Endothelial cell of umbilical vein (primary cell): ENCODE measurements at regions not wholly inside any gene's neighbourhood (a gene's known extent, or its start where the extent isn't known, plus 50 kb on each side); places are given as distances from the start of the nearest gene placed in this dataset.

Source experiments
- CTCF ChIP-seq, 2 donors: IDR thresholded peaks; 1 replicate in 1 of 2; 2 replicates in 1 of 2; pipeline ENCODE4 v1.5.1; 2011; ENCODE audit warnings: low read length in 2 of 2, mild to moderate bottlenecking in 2 of 2, moderate library complexity in 2 of 2, control low read depth in 1 of 2, inconsistent platforms in 1 of 2, low read depth in 1 of 2; ENCODE audit not compliant: insufficient read depth in 1 of 2; ENCODE audit errors: extremely low read depth in 1 of 2
- EZH2 ChIP-seq: IDR thresholded peaks from 2 replicates; pipeline ENCODE4 v1.6.1; 2012; ENCODE audit warnings: borderline replicate concordance, low read depth, mild to moderate bottlenecking, moderate library complexity, low read length, inconsistent platforms; ENCODE audit not compliant: severe bottlenecking
- FOS ChIP-seq: IDR thresholded peaks from 2 replicates; pipeline ENCODE4 v1.6.1; 2011; ENCODE audit warnings: mild to moderate bottlenecking, low read length, moderate library complexity, borderline replicate concordance; ENCODE audit not compliant: insufficient read depth
- JUN ChIP-seq: IDR thresholded peaks from 2 replicates; pipeline ENCODE4 v1.6.1; 2011; ENCODE audit warnings: borderline replicate concordance, low read depth; ENCODE audit not compliant: insufficient read length, insufficient read depth
- MAX ChIP-seq: IDR thresholded peaks from 2 replicates; pipeline ENCODE4 v1.6.1; 2011; ENCODE audit not compliant: insufficient read depth, insufficient read length
- MYC ChIP-seq: IDR thresholded peaks from one replicate; pipeline ENCODE4 v1.6.1; 2011; ENCODE audit warnings: mild to moderate bottlenecking, low read depth, low read length
- POLR2A ChIP-seq: IDR thresholded peaks from 2 replicates; pipeline ENCODE4 v1.6.1; 2012; ENCODE audit warnings: low read depth, mild to moderate bottlenecking, control low read depth, low read length
- POLR2AphosphoS5 ChIP-seq: IDR thresholded peaks from 2 replicates; pipeline ENCODE4 v1.6.1; 2012; ENCODE audit warnings: low read depth, mild to moderate bottlenecking, control low read depth, low read length, moderate library complexity; ENCODE audit not compliant: insufficient read depth

DNA sequence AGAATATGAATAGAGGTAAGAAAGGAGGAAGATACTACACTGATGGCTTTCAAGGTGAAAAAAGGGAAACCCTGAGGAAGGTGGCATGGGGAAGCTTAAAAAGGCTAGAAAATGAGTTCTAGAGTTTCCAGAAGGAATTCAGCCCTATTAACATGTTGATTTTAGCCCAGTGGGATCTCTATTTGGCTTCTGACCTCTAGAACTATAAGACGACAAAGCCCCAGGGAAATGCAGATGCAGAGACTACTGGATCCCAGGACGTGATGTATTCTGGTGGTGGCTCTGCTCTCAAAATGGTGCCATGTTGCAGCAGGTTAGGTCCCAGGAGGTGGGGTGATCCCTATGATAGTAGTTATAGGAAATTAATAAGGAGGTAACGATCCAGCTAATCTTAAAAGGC lies 120.4 kb downstream of the TMA16 start:
- TF ChIP-seq CTCF (IDR thresholded peaks at IDR 0.05; ENCODE audit: extremely low read depth in 1 of 2, insufficient read depth in 1 of 2, low read depth in 1 of 2, low read length in 2 of 2) (no peak), POLR2A (no peak), EZH2 (no peak), FOS (no peak), MAX (no peak), POLR2AphosphoS5 (no peak), JUN (no peak), MYC (no peak)
